Psoas muscle (tissue), 7 donors: ENCODE measurements at regions not wholly inside any gene's neighbourhood (a gene's known extent, or its start where the extent isn't known, plus 50 kb on each side); places are given as distances from the start of the nearest gene placed in this dataset.

Experiments
- ATAC-seq, 4 donors: fragments of 200-7000 bp; cut with Tn5 transposase; one replicate each; pipeline ENCODE4 v1.9.1; 2020; ENCODE audit warnings: moderate library complexity in 3 of 4, mild to moderate bottlenecking in 2 of 4
- DNase-seq, 2 donors: peaks; one replicate each; pipeline ENCODE4 v3.0.0-alpha.2; 2020
- H3K27ac ChIP-seq: fragments of 200-600 bp; one replicate; pipeline ENCODE4 v1.8.0; 2022
- H3K27me3 ChIP-seq, 3 donors: fragments of 200-600 bp in 1 of 3; one replicate each; pipeline versions ENCODE4 v1.6.1 to v1.8.0; 2013 to 2022; ENCODE audit warnings: low read length in 2 of 3, mild to moderate bottlenecking in 2 of 3, moderate library complexity in 1 of 3; ENCODE audit not compliant: insufficient read depth in 3 of 3
- H3K36me3 ChIP-seq, 2 donors: fragments of 200-600 bp in 1 of 2; one replicate each; pipeline versions ENCODE4 v1.6.1 to v1.8.0; 2013 to 2022; ENCODE audit warnings: low read depth in 1 of 2, mild to moderate bottlenecking in 1 of 2, moderate library complexity in 1 of 2; ENCODE audit not compliant: insufficient read depth in 1 of 2
- H3K4me1 ChIP-seq: fragments of 200-600 bp; one replicate; pipeline ENCODE4 v1.8.0; 2022
- H3K4me3 ChIP-seq: fragments of 200-600 bp; one replicate; pipeline ENCODE4 v1.8.0; 2022; ENCODE audit warnings: mild to moderate bottlenecking
- H3K9me3 ChIP-seq: fragments of 200-600 bp; one replicate; pipeline ENCODE4 v1.8.0; 2022
- WGBS, 3 donors: extraction: QIAGEN DNeasy Blood & Tissue Kit; methylation state at CpG; one replicate each; pipeline versions ENCODE4 v1.1.6 to v1.1.7; 2013; 5-methylcytosine and 5-hydroxymethylcytosine counted together
- intact Hi-C, 2 donors: fragments of 100-400 bp; cut with DNase I; formaldehyde crosslinking; loops; one replicate each; pipeline versions ENCODE4 v1.11.0 to v1.14.2; 2022
- TF ChIP-seq, protein P1 (sequence below): fragments of 200-600 bp; IDR thresholded peaks from one replicate; pipeline ENCODE4 v1.8.0; 2022; ENCODE audit warnings: antibody characterized with exemption
- donor health status: healthy with polysubstance abuse.
- donor health status: DM: no; HTN: no; CAD: no; lungs with moderate emphysema.
- donor health status: Bipolar disorder and iron deficiency.
- donor health status: healthy.
- donor health status: DM: yes; HTN: yes; CAD: no.
- donor health status: DM: no; HTN: no; CAD: no.
- donor health status: DM: yes; HTN: yes; CAD: no.

DNA sequence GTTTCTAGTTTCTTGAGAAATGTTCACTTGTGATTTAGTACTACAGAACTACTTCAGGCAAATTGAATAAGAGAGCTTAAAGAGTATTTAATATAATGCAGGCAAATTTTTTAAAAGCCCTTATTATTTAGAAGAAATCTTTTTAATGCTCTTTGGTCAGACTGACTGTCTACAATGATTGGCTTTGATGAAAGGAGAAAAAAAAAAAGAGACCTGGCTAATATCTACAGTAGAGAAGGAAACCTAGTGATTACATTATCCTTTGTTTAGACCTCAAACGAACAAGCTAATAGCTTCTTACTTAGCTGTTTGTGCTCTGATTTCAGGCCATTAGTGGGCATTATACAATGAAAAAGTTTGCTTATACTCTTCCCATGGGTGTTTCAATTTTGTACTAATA, 1043.1 kb downstream of the JRKL start:
- no peak for ATAC-seq
- intact Hi-C loops: no loop called here

DNA sequence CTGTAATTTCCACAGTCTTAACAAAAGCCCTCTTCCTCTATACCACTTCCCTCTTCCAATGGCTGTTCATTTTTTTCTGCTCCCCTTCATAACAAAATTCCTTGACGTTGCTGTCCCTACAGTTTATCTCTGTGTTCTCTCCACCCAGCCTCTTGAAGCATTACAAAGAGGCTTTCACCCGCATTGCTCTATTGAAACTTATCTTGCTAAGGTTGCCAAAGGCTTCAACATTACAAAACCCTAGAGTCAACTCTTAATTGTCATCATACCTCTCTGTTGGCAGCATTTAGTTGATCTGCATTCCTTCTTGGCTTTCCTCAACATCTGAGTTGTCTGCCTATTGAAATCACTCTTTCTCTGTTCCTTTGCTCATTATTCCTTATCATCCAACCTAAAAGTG, 1055.7 kb downstream of the JRKL start:
- TF ChIP-seq, protein P1, sequence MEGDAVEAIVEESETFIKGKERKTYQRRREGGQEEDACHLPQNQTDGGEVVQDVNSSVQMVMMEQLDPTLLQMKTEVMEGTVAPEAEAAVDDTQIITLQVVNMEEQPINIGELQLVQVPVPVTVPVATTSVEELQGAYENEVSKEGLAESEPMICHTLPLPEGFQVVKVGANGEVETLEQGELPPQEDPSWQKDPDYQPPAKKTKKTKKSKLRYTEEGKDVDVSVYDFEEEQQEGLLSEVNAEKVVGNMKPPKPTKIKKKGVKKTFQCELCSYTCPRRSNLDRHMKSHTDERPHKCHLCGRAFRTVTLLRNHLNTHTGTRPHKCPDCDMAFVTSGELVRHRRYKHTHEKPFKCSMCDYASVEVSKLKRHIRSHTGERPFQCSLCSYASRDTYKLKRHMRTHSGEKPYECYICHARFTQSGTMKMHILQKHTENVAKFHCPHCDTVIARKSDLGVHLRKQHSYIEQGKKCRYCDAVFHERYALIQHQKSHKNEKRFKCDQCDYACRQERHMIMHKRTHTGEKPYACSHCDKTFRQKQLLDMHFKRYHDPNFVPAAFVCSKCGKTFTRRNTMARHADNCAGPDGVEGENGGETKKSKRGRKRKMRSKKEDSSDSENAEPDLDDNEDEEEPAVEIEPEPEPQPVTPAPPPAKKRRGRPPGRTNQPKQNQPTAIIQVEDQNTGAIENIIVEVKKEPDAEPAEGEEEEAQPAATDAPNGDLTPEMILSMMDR: no peak
- intact Hi-C loops: no loop called here
- no peak overlapping the region for H3K4me3 ChIP-seq
- 59 to 61% (median 60%) methylated on average over 2 of the region's 2 CpGs for WGBS, 3 donors
- H3K27me3 ChIP-seq: no peaks in the 10 kb centered on the region
- no peak for ATAC-seq
- no peaks in the 10 kb centered on the region for H3K4me1 ChIP-seq
- no peak overlapping the region for H3K27ac ChIP-seq
- no peak for DNase-seq
- no peaks in the 10 kb centered on the region for H3K9me3 ChIP-seq
- H3K36me3 ChIP-seq: no peaks in the 10 kb centered on the region

More for the DNA sequence above, 1043.1 kb downstream of the JRKL start:
- no peaks in the 10 kb centered on the region for H3K9me3 ChIP-seq
- H3K27me3 ChIP-seq: no peaks in the 10 kb centered on the region
- no peak overlapping the region for H3K27ac ChIP-seq
- no peak overlapping the region for H3K4me3 ChIP-seq
- WGBS, 3 donors: 65 to 73% (median 71%) methylated on average over 1 of the region's 1 CpG
- DNase-seq: no peak
- H3K36me3 ChIP-seq: no peaks in the 10 kb centered on the region
- TF ChIP-seq, protein P1: no peak
- H3K4me1 ChIP-seq: no peaks in the 10 kb centered on the region

DNA sequence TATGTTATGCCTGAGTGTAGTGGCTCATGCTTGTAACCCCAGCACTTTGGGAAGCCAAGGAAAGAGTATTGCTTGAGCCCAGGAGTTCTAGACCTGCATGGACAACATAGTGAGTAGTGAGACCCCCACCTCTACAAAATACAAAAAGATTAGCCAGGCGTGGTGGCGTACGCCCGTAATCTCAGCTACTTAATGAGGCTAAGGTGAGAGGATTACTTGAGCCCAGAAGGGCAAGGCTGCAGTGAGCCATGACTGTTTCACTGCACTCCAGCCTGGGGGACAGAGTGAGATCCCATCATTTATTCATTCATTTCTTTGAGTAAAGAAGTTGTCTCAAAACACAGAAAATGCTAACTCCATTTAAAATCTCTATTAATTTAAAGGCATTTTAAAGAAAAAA, 1061.6 kb downstream of the JRKL start:
- intact Hi-C loops: no loop called here
- WGBS, 3 donors: 88 to 92% (median 92%) methylated on average over 4 of the region's 4 CpGs
- no peak for DNase-seq
- no peaks in the 10 kb centered on the region for H3K36me3 ChIP-seq
- no peaks in the 10 kb centered on the region for H3K9me3 ChIP-seq
- no peak for ATAC-seq
- H3K27ac ChIP-seq: no peak overlapping the region
- no peaks in the 10 kb centered on the region for H3K4me1 ChIP-seq
- TF ChIP-seq, protein P1: no peak
- no peaks in the 10 kb centered on the region for H3K27me3 ChIP-seq
- no peak overlapping the region for H3K4me3 ChIP-seq

DNA sequence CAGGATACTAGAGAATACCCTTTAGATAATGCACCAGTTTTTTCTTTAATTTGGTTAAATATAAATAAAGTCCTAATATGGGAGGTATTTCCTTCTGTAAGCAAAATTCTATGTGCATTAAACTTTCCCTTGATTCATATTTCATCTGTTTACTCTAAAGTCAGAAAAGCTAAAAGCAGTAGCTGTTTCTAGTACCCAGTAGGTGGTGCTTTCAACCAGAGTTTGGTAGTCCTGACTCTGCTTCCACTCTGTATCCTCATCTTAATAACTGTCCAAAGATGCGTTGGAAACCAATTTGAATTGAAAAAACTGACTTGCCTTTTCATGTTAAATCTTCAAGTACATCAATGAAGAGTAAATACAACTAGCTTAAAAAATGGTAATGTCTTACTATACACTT, 1065.2 kb downstream of the JRKL start:
- ATAC-seq (no peak), DNase-seq (no peak)
- no peaks in the 10 kb centered on the region for H3K4me1 ChIP-seq
- H3K36me3 ChIP-seq: no peaks in the 10 kb centered on the region
- H3K4me3 ChIP-seq: no peak overlapping the region
- H3K9me3 ChIP-seq: no peaks in the 10 kb centered on the region
- intact Hi-C loops: no loop called here
- WGBS, 3 donors: 43 to 56% (median 48%) methylated on average over 1 of the region's 1 CpG
- H3K27ac ChIP-seq: no peak overlapping the region
- TF ChIP-seq, protein P1: no peak
- H3K27me3 ChIP-seq: no peaks in the 10 kb centered on the region

DNA sequence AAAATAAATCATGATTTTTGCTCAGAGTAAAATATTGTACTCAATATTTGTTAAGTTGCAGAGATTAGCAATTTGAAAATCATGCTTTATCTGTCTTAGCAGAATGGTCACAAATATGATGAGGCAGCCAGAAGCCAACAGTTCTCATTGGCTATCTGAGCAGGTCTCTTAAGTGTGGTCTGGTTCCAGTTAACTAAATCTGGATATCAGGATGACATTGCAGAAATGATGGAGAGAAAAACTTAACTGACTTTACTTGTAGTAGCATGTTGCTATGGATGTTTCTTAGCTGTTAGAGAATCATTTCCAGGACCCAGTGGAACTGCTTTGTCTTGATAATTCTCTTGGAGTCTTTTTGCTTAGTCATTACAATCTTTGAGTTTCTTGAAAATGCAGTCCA, 1070.3 kb downstream of the JRKL start:
- intact Hi-C loops: no loop called here
- no peaks in the 10 kb centered on the region for H3K36me3 ChIP-seq
- H3K27ac ChIP-seq: no peak overlapping the region
- H3K4me1 ChIP-seq: no peaks in the 10 kb centered on the region
- TF ChIP-seq, protein P1: no peak
- ATAC-seq (no peak), DNase-seq (no peak)
- no peaks in the 10 kb centered on the region for H3K27me3 ChIP-seq
- no peak overlapping the region for H3K4me3 ChIP-seq
- peaks cover 9% of the 10 kb centered on the region for H3K9me3 ChIP-seq
